ENCODE measurements at regions not wholly inside any gene's neighbourhood (a gene's known extent, or its start where the extent isn't known, plus 50 kb on each side); places are given as distances from the start of the nearest gene placed in this dataset.

GRCh38 chr2:138291805-138292204, 209.8 kb upstream of the SPOPL start:
- H3K4me3 Mint-ChIP-seq: no peak overlapping the region
- no peak overlapping the region for H3K27ac Mint-ChIP-seq
- DNase-seq (ENCODE audit: low spot score in 2 of 2, unreplicated experiment in 2 of 2): no peak
- no peaks in the 10 kb centered on the region for H3K27me3 Mint-ChIP-seq (ENCODE audit: low read depth)
- TF ChIP-seq CTCF (IDR thresholded peaks at IDR 0.05; ENCODE audit: unreplicated experiment): no peak
- H3K9me3 Mint-ChIP-seq: peaks cover 12% of the 10 kb centered on the region
- peaks cover 2% of the 10 kb centered on the region for H3K36me3 Mint-ChIP-seq
- H3K4me1 Mint-ChIP-seq: no peaks in the 10 kb centered on the region

GRCh38 chr2:138293045-138293444, 208.5 kb upstream of the SPOPL start:
- Mint-ChIP-seq H3K36me3 (peaks cover 2% of the 10 kb centered on the region), H3K9me3 (peaks cover 8% of the 10 kb centered on the region), H3K27ac (no peak overlapping the region), H3K4me1 (no peaks in the 10 kb centered on the region), H3K4me3 (no peak overlapping the region), H3K27me3 (ENCODE audit: low read depth) (no peaks in the 10 kb centered on the region)
- TF ChIP-seq CTCF (IDR thresholded peaks at IDR 0.05; ENCODE audit: unreplicated experiment): no peak
- DNase-seq (ENCODE audit: low spot score in 2 of 2, unreplicated experiment in 2 of 2): no peak

- Mint-ChIP-seq H3K27ac (no peak overlapping the region), H3K9me3 (peaks cover 8% of the 10 kb centered on the region), H3K27me3 (ENCODE audit: low read depth) (no peaks in the 10 kb centered on the region), H3K4me1 (no peaks in the 10 kb centered on the region), H3K36me3 (peaks cover 2% of the 10 kb centered on the region), H3K4me3 (no peak overlapping the region)
- no peak for DNase-seq (ENCODE audit: low spot score in 2 of 2, unreplicated experiment in 2 of 2)
- no peak for TF ChIP-seq CTCF (IDR thresholded peaks at IDR 0.05; ENCODE audit: unreplicated experiment)
These were observed 208.0 kb upstream of the SPOPL start for GRCh38 chr2:138293549-138293948.

GRCh38 chr2:138294451-138294850, 207.1 kb upstream of the SPOPL start:
- H3K27me3 Mint-ChIP-seq (ENCODE audit: low read depth): no peaks in the 10 kb centered on the region
- peaks cover 8% of the 10 kb centered on the region for H3K9me3 Mint-ChIP-seq
- H3K27ac Mint-ChIP-seq: no peak overlapping the region
- H3K36me3 Mint-ChIP-seq: peaks cover 2% of the 10 kb centered on the region
- no peak overlapping the region for H3K4me3 Mint-ChIP-seq
- no peak for TF ChIP-seq CTCF (IDR thresholded peaks at IDR 0.05; ENCODE audit: unreplicated experiment)
- DNase-seq (ENCODE audit: low spot score in 2 of 2, unreplicated experiment in 2 of 2): no peak
- no peaks in the 10 kb centered on the region for H3K4me1 Mint-ChIP-seq

- Mint-ChIP-seq H3K27ac (no peak overlapping the region), H3K4me1 (no peaks in the 10 kb centered on the region), H3K36me3 (no peaks in the 10 kb centered on the region), H3K27me3 (ENCODE audit: low read depth) (no peaks in the 10 kb centered on the region), H3K4me3 (no peak overlapping the region), H3K9me3 (peaks cover 8% of the 10 kb centered on the region)
- DNase-seq (ENCODE audit: low spot score in 2 of 2, unreplicated experiment in 2 of 2): no peak
- no peak for TF ChIP-seq CTCF (IDR thresholded peaks at IDR 0.05; ENCODE audit: unreplicated experiment)
These were observed 205.2 kb upstream of the SPOPL start for GRCh38 chr2:138296365-138296764.
